Bronchial epithelial cell (primary cell): ENCODE measurements at regions not wholly inside any gene's neighbourhood (a gene's known extent, or its start where the extent isn't known, plus 50 kb on each side); places are given as distances from the start of the nearest gene placed in this dataset.

ENCODE experiments used
- DNase-seq: peaks from one replicate; pipeline ENCODE4 v3.0.0-alpha.2; 2010; ENCODE audit warnings: low read depth
- FAIRE-seq: peaks from 2 replicates; lab custom pipeline; 2011; peaks lifted over from hg19 to GRCh38; lab: Jason Lieb, UNC
- H3K27me3 ChIP-seq: 2 replicates; pipeline ENCODE4 v1.5.1; 2011; ENCODE audit warnings: low read length; ENCODE audit not compliant: control insufficient read depth, insufficient read depth
- H3K36me3 ChIP-seq: 2 replicates; pipeline ENCODE4 v1.5.1; 2011; ENCODE audit warnings: low read length; ENCODE audit not compliant: control insufficient read depth, insufficient read depth
- H3K4me3 ChIP-seq: 2 replicates; pipeline ENCODE4 v1.5.1; 2011; ENCODE audit warnings: mild to moderate bottlenecking, low read depth, low read length, control low read depth
- TF ChIP-seq, protein P1 (sequence below): IDR thresholded peaks from 2 replicates; pipeline ENCODE4 v1.5.1; 2011; ENCODE audit warnings: mild to moderate bottlenecking, moderate library complexity, low read length, control low read depth, inconsistent platforms; ENCODE audit not compliant: insufficient read depth, severe bottlenecking

- FAIRE-seq = no peak
- Histone ChIP-seq H3K4me3 (no peak overlapping the region), H3K36me3 (no peaks in the 10 kb centered on the region), H3K27me3 (no peaks in the 10 kb centered on the region)
- TF ChIP-seq, protein P1, sequence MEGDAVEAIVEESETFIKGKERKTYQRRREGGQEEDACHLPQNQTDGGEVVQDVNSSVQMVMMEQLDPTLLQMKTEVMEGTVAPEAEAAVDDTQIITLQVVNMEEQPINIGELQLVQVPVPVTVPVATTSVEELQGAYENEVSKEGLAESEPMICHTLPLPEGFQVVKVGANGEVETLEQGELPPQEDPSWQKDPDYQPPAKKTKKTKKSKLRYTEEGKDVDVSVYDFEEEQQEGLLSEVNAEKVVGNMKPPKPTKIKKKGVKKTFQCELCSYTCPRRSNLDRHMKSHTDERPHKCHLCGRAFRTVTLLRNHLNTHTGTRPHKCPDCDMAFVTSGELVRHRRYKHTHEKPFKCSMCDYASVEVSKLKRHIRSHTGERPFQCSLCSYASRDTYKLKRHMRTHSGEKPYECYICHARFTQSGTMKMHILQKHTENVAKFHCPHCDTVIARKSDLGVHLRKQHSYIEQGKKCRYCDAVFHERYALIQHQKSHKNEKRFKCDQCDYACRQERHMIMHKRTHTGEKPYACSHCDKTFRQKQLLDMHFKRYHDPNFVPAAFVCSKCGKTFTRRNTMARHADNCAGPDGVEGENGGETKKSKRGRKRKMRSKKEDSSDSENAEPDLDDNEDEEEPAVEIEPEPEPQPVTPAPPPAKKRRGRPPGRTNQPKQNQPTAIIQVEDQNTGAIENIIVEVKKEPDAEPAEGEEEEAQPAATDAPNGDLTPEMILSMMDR = no peak
- DNase-seq = no peak
Observed at GRCh38 chr4:66028668-66029067, 358.4 kb upstream of the EPHA5 start.

DNA sequence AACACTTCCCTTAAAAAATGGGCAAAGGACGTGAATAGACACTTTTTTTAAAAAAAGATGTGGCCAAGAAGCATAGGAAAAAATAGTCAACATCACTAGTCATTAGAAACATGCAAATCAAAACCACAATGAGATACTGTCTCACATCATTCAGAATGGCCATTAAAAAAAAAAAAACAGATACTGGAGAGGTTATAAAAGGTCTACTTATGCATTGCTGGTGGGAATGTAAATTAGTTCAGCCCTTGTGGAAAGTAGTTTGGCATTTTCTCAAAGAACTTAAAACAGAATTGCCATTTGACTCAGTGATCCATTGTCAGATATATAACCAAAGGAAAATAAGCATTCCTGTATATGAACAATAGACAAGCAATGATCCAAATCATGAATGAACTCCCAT is 352.8 kb upstream of the EPHA5 start:
- H3K4me3 ChIP-seq = no peak overlapping the region
- DNase-seq (no peak), FAIRE-seq (no peak)

GRCh38 chr4:66017671-66018070 is 347.4 kb upstream of the EPHA5 start:
- TF ChIP-seq, protein P1 = no peak
- Histone ChIP-seq H3K36me3 (no peaks in the 10 kb centered on the region), H3K4me3 (no peak overlapping the region), H3K27me3 (no peaks in the 10 kb centered on the region)
- DNase-seq (no peak), FAIRE-seq (no peak)

More for the DNA sequence above, 352.8 kb upstream of the EPHA5 start:
- Histone ChIP-seq H3K27me3 (no peaks in the 10 kb centered on the region), H3K36me3 (no peaks in the 10 kb centered on the region)
- TF ChIP-seq, protein P1 = no peak

GRCh38 chr4:66016240-66016639 is 346.0 kb upstream of the EPHA5 start:
- H3K27me3 ChIP-seq = no peaks in the 10 kb centered on the region
- DNase-seq (no peak), FAIRE-seq (no peak)
- TF ChIP-seq, protein P1 = no peak
- H3K36me3 ChIP-seq = no peaks in the 10 kb centered on the region
- H3K4me3 ChIP-seq = no peak overlapping the region

- Histone ChIP-seq H3K4me3 (no peak overlapping the region), H3K27me3 (no peaks in the 10 kb centered on the region), H3K36me3 (no peaks in the 10 kb centered on the region)
- TF ChIP-seq, protein P1 = no peak
- DNase-seq (no peak), FAIRE-seq (no peak)
Observed at GRCh38 chr4:66014146-66014765, 344.0 kb upstream of the EPHA5 start.
